Mammary epithelial cell (primary cell): ENCODE measurements at regions not wholly inside any gene's neighbourhood (a gene's known extent, or its start where the extent isn't known, plus 50 kb on each side); places are given as distances from the start of the nearest gene placed in this dataset.

Experiments used
- CTCF ChIP-seq, 2 donors: IDR thresholded peaks in 1 of 2; conservative IDR thresholded peaks in 1 of 2; 2 replicates each; pipeline ENCODE4 v1.5.1; 2011 to 2012; ENCODE audit warnings: inconsistent platforms in 2 of 2, low read length in 2 of 2, mild to moderate bottlenecking in 2 of 2, control low read depth in 1 of 2, low read depth in 1 of 2; ENCODE audit not compliant: insufficient read depth in 1 of 2; ENCODE audit errors: extremely low read depth in 1 of 2
- EZH2 ChIP-seq: IDR thresholded peaks from 2 replicates; pipeline ENCODE4 v1.6.1; 2012; ENCODE audit warnings: low read length, inconsistent platforms, borderline replicate concordance

DNA sequence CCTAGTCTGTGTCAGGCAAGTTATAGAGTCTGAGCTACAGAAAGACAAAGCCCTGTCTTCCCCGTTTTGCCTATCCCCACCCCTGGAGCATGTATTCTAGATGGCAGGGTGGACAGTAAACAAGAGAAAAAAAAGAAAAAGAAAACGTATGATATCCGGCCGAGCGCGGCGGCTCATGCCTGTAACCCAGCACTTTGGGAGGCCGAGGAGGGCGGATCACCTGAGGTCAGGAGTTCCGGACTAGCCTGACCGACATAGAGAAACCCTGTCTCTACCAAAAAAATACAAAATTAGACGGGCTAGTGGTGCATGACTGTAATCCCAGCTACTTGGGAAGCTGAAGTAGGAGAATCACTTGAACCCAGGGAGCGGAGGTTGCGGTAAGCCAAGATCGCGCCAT is 523.0 kb upstream of the CDH9 start:
- TF ChIP-seq CTCF (conservative IDR thresholded peaks at IDR 0.05 in 1 of 2, IDR thresholded peaks at IDR 0.05 in 1 of 2; ENCODE audit: extremely low read depth in 1 of 2, insufficient read depth in 1 of 2, low read depth in 1 of 2, low read length in 2 of 2) (no peak), EZH2 (no peak)
